Esophagus squamous epithelium (tissue), 5 donors: ENCODE measurements at regions not wholly inside any gene's neighbourhood (a gene's known extent, or its start where the extent isn't known, plus 50 kb on each side); places are given as distances from the start of the nearest gene placed in this dataset.
"Not testable (repeated sequence)": the region's sequence is repeated elsewhere in the genome, so short reads cannot be mapped to it uniquely, and the experiment has no call there.

Source experiments
- DNase-seq: peaks from one replicate; lab custom pipeline; 2025; lab: John Stamatoyannopoulos, UW
- H3K27ac ChIP-seq, 4 donors: fragments of 200-600 bp; sonication (generic); one replicate each; pipeline ENCODE4 v1.5.1; 2016 to 2019; ENCODE audit warnings: mild to moderate bottlenecking in 1 of 4
- H3K27me3 ChIP-seq, 4 donors: fragments of 200-600 bp; sonication (generic); 1 replicate in 3 of 4; 2 replicates in 1 of 4; pipeline versions ENCODE4 v1.5.1 to v1.6.0; 2017 to 2021; ENCODE audit warnings: antibody characterized with exemption in 1 of 4
- H3K36me3 ChIP-seq, 3 donors: fragments of 200-600 bp; sonication (generic); one replicate each; pipeline ENCODE4 v1.5.1; 2016 to 2019
- H3K4me1 ChIP-seq, 3 donors: fragments of 200-600 bp; sonication (generic); one replicate each; pipeline ENCODE4 v1.5.1; 2017 to 2019
- H3K4me3 ChIP-seq, 4 donors: fragments of 200-600 bp; sonication (generic); 1 replicate in 3 of 4; 2 replicates in 1 of 4; pipeline ENCODE4 v1.5.1; 2016 to 2019; ENCODE audit warnings: mild to moderate bottlenecking in 2 of 4, moderate library complexity in 1 of 4
- H3K9me3 ChIP-seq, 3 donors: fragments of 200-600 bp; sonication (generic); one replicate each; pipeline ENCODE4 v1.5.1; 2016 to 2019
- POLR2A ChIP-seq, 4 donors: fragments of 450-650 bp; IDR thresholded peaks; one replicate each; pipeline ENCODE4 v1.6.1; 2017; ENCODE audit warnings: antibody characterized with exemption in 4 of 4, mild to moderate bottlenecking in 4 of 4, moderate library complexity in 3 of 4
- WGBS, 2 donors: methylation state at CpG; one replicate each; pipeline ENCODE4 v1.1.5; 2018; 5-methylcytosine and 5-hydroxymethylcytosine counted together
- intact Hi-C: fragments of 100-400 bp; cut with DNase I; formaldehyde crosslinking; loops from one replicate; pipeline ENCODE4 v1.15.0; 2022
- TF ChIP-seq, protein P1 (sequence below), 6 experiments: fragments of 450-650 bp in 4 of 6; fragments of 200-600 bp in 2 of 6; sonication (generic) in 2 of 6; IDR thresholded peaks; one replicate each; pipeline ENCODE4 v1.5.1; 2016 to 2019; ENCODE audit warnings: antibody characterized with exemption in 6 of 6, mild to moderate bottlenecking in 4 of 6, moderate library complexity in 4 of 6
- donor health status: DM: yes; HTN: yes; CAD: no.

DNA sequence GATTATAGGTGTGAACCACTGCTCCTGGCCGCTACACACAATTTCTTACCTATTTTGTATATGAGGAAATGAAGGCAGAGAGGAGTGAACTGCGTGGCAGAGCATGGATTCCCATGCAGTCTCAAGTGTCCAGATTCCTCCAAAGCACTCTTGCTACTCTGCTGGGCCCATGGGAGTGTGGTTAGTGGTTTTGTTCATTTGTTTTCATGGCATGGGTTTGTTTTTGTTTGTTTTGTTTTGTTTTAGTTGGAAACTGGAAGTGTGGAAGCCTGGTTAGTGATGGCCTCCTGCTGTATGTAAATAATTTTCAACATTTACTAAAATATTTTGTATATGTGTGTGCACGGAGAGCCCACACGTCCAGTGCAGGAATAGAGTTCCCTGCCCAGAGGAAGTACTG is 61.3 kb upstream of the LRCH1 start:
- H3K36me3 ChIP-seq, result no peaks in the 10 kb centered on the region
- WGBS, 2 donors, result 67 to 83% methylated on average over 4 of the region's 4 CpGs
- intact Hi-C loops, result no loop called here
- no peaks in the 10 kb centered on the region for H3K27me3 ChIP-seq
- no peak for TF ChIP-seq POLR2A (IDR thresholded peaks at IDR 0.05)
- TF ChIP-seq, protein P1, sequence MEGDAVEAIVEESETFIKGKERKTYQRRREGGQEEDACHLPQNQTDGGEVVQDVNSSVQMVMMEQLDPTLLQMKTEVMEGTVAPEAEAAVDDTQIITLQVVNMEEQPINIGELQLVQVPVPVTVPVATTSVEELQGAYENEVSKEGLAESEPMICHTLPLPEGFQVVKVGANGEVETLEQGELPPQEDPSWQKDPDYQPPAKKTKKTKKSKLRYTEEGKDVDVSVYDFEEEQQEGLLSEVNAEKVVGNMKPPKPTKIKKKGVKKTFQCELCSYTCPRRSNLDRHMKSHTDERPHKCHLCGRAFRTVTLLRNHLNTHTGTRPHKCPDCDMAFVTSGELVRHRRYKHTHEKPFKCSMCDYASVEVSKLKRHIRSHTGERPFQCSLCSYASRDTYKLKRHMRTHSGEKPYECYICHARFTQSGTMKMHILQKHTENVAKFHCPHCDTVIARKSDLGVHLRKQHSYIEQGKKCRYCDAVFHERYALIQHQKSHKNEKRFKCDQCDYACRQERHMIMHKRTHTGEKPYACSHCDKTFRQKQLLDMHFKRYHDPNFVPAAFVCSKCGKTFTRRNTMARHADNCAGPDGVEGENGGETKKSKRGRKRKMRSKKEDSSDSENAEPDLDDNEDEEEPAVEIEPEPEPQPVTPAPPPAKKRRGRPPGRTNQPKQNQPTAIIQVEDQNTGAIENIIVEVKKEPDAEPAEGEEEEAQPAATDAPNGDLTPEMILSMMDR (IDR thresholded peaks at IDR 0.05), result no peak
- H3K4me1 ChIP-seq, result peaks cover 0 to 9% (median 5%) of the 10 kb centered on the region in 3 donors
- no peaks in the 10 kb centered on the region for H3K9me3 ChIP-seq
- DNase-seq, result no peak
- H3K4me3 ChIP-seq, result no peak overlapping the region
- no peak overlapping the region for H3K27ac ChIP-seq

DNA sequence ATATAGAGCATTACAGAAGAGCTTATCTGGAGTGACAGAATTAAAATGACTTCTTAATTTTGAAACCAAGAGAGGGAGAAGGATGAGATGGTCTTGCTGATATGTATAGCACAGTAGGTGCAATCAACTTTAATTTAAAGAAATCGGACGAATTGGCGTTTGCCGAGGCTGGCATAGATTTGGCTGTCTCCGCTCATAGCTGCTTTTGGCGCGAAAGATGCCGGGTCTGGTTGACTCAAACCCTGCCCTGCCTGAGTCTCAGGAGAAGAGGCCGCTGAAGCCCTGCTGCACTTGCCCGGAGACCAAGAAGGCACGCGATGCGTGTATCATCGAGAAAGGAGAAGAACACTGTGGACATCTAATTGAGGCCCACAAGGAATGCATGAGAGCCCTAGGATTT is 62.3 kb upstream of the LRCH1 start:
- WGBS, 2 donors, result 92 to 93% methylated on average over 14 of the region's 14 CpGs
- peak overlapping the region in 1 of 4 donors; percentile 26 for H3K27ac ChIP-seq
- H3K4me3 ChIP-seq, H3K4me1 ChIP-seq, H3K36me3 ChIP-seq, intact Hi-C loops, DNase-seq, H3K9me3 ChIP-seq, H3K27me3 ChIP-seq: not testable (repeated sequence)

DNA sequence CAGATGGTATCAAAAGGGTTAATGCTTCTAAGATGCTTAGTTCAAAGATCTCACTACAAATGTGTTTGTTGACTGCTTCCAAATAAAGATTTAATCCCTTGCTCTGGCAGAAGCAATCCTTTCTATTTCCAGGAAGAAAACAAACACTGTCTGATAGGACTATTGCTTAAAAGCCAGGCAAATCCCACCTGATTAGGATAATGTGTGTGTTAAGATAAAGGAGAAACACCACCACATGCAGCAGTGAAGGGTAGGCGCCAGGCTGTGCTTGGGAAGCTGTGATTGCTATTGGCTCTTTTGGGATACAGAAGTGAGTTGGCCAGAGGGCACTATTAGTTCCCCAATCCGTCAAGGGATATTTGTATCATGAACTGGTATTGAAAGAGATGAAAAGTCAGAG is 62.8 kb upstream of the LRCH1 start:
- WGBS, 2 donors, result 39 to 48% methylated on average over 2 of the region's 2 CpGs
- Histone ChIP-seq H3K36me3 (no peaks in the 10 kb centered on the region), H3K9me3 (peaks cover 0 to 12% (median 0%) of the 10 kb centered on the region in 3 donors), H3K27ac (peak overlapping the region in 2 of 4 donors; percentile 26 to 44), H3K4me1 (peaks cover 0 to 9% (median 5%) of the 10 kb centered on the region in 3 donors), H3K4me3 (no peak overlapping the region), H3K27me3 (no peaks in the 10 kb centered on the region)
- TF ChIP-seq, protein P1 (IDR thresholded peaks at IDR 0.05), result no peak
- no peak for TF ChIP-seq POLR2A (IDR thresholded peaks at IDR 0.05)
- intact Hi-C loops, result no loop called here
- DNase-seq, result no peak

DNA sequence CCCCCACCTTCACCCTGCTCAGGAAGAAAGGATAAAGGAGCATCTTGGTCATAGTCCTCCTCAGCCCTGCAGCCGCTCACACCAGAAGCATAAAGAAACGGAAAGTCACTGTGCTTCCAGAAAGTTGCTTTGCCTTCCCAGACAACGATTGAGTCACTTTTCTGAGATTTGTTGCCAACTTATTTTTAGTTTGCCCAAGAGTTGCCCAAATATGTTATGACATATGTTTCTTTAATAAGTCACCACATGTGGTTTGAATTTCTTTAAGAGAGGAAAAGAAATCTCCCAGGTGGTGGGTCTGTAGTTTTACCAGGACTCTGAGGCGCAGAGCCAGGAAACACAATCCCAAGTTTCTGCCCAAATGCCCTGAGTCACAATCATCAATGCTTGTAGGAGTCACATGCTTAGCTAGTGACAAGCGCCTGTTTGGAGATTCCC is 63.4 kb upstream of the LRCH1 start:
- 17 to 26% methylated on average over 5 of the region's 5 CpGs for WGBS, 2 donors
- Histone ChIP-seq H3K27ac (peak overlapping the region in 2 of 4 donors; percentile 26 to 44), H3K36me3 (no peaks in the 10 kb centered on the region), H3K27me3 (no peaks in the 10 kb centered on the region), H3K9me3 (peaks cover 0 to 17% (median 4%) of the 10 kb centered on the region in 3 donors), H3K4me1 (peaks cover 0 to 9% (median 5%) of the 10 kb centered on the region in 3 donors), H3K4me3 (no peak overlapping the region)
- intact Hi-C loops, result no loop called here
- no peak for DNase-seq
- TF ChIP-seq POLR2A (IDR thresholded peaks at IDR 0.05), result no peak
- TF ChIP-seq, protein P1 (IDR thresholded peaks at IDR 0.05), result no peak

DNA sequence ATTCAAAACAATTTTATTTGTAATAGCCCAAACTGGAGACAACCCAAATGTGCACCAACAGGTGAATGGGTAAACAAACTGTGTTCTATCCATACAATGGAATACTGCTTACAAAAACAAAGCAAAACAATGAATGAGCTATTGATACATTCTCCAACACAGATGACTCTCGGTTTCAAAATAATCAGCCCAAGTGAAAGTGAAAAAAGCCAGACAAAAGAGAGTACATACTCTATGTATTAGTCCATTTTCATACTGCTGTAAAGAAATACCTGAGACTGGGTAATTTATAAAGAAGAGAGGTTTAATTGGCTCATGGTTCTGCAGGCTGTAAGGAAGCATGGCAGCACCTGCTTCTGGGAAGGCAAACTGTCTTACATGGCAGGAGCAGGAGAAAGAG is 65.2 kb upstream of the LRCH1 start:
- no peak for DNase-seq
- Histone ChIP-seq H3K4me1 (peaks cover 0 to 9% (median 5%) of the 10 kb centered on the region in 3 donors), H3K36me3 (no peaks in the 10 kb centered on the region), H3K9me3 (peaks cover 0 to 28% (median 17%) of the 10 kb centered on the region in 3 donors), H3K27me3 (no peaks in the 10 kb centered on the region), H3K4me3 (no peak overlapping the region), H3K27ac (no peak overlapping the region)
- TF ChIP-seq, protein P1 (IDR thresholded peaks at IDR 0.05), result no peak
- TF ChIP-seq POLR2A (IDR thresholded peaks at IDR 0.05), result no peak
- intact Hi-C loops, result no loop called here
- 56 to 59% methylated on average over 1 of the region's 1 CpG for WGBS, 2 donors

DNA sequence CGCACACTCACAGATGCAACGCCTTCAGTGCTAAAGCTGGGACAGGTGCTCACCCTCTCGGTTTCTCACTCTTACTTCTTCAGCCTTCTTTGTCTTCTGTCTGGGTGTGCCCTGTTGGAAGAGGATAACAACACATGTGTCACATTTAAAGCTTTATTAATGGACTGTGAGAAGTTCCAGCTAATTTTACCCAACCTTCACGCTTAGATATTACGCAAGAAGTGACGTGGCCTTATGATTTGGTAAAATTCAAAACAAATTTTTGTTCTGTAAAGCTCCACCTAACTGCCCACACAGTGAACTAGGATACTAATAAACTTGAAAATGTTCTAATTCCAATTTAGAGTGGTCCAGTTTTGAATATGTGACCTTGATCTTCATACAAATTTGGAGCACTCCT is 66.7 kb upstream of the LRCH1 start:
- no peaks in the 10 kb centered on the region for H3K36me3 ChIP-seq

More for the DNA sequence above, 66.7 kb upstream of the LRCH1 start:
- Histone ChIP-seq H3K27ac (no peak overlapping the region), H3K4me1 (peaks cover 0 to 9% (median 5%) of the 10 kb centered on the region in 3 donors), H3K9me3 (peaks cover 0 to 28% (median 17%) of the 10 kb centered on the region in 3 donors), H3K27me3 (no peaks in the 10 kb centered on the region), H3K4me3 (no peak overlapping the region)
- 64% methylated on average over 6 of the region's 6 CpGs for WGBS, 2 donors
- DNase-seq, result no peak
- intact Hi-C loops, result no loop called here
- TF ChIP-seq POLR2A (IDR thresholded peaks at IDR 0.05), result no peak
- TF ChIP-seq, protein P1 (IDR thresholded peaks at IDR 0.05), result no peak
